Tibial artery (tissue), 4 donors: ENCODE measurements at regions not wholly inside any gene's neighbourhood (a gene's known extent, or its start where the extent isn't known, plus 50 kb on each side); places are given as distances from the start of the nearest gene placed in this dataset.

Experiments
- DNase-seq, 2 donors: peaks; one replicate each; pipeline ENCODE4 v3.0.0-alpha.2; 2019
- H3K27ac ChIP-seq, 2 donors: fragments of 200-600 bp; sonication (generic) in 1 of 2; 1 replicate in 1 of 2; 2 replicates in 1 of 2; pipeline ENCODE4 v1.5.1; 2018 to 2019; ENCODE audit warnings: mild to moderate bottlenecking in 1 of 2
- H3K27me3 ChIP-seq, 2 donors: fragments of 200-600 bp; sonication (generic) in 1 of 2; one replicate each; pipeline versions ENCODE4 v1.5.1 to v1.6.0; 2016 to 2019
- H3K36me3 ChIP-seq, 3 donors: fragments of 200-600 bp; sonication (generic) in 2 of 3; one replicate each; pipeline ENCODE4 v1.5.1; 2016 to 2019; ENCODE audit warnings: mild to moderate bottlenecking in 2 of 3
- H3K4me1 ChIP-seq, 4 donors: fragments of 200-600 bp; sonication (generic) in 2 of 4; 1 replicate in 3 of 4; 2 replicates in 1 of 4; pipeline ENCODE4 v1.5.1; 2016 to 2019
- H3K4me3 ChIP-seq, 2 donors: fragments of 200-600 bp; sonication (generic) in 1 of 2; 1 replicate in 1 of 2; 2 replicates in 1 of 2; pipeline ENCODE4 v1.5.1; 2018 to 2019; ENCODE audit warnings: mild to moderate bottlenecking in 2 of 2
- H3K9me3 ChIP-seq, 3 donors: fragments of 200-600 bp; sonication (generic) in 1 of 3; one replicate each; pipeline ENCODE4 v1.5.1; 2016 to 2019
- intact Hi-C: fragments of 100-400 bp; cut with DNase I; formaldehyde crosslinking; loops from one replicate; pipeline ENCODE4 v1.15.0; 2023; ENCODE audit warnings: low total_unique reads
- TF ChIP-seq, protein P1 (sequence below), 2 experiments: fragments of 200-600 bp in 1 of 2; fragments of 450-650 bp in 1 of 2; IDR thresholded peaks; one replicate each; pipeline ENCODE4 v1.5.1; 2017 to 2019; ENCODE audit warnings: antibody characterized with exemption in 2 of 2, mild to moderate bottlenecking in 1 of 2, moderate library complexity in 1 of 2

DNA sequence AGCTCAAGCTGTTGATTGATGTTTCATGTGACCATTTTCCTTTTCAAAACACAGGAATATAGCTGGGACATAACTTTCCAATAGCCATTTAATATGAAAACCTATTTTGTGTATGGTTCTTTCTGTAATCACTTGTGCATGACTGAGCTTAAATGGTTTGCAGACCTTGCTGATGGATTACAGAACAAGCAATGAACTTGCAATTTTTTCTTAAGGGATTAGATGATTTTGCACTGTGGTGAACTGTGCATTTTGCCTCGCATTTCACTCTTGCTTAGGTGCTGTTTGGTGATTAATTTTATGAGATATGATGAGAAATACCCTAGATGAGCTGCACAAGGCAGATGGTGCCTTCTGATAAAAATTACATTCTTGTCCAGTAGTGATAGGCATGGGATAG, 419.0 kb upstream of the FBXO33 start:
- intact Hi-C loops: no loop called here
- Histone ChIP-seq H3K9me3 (no peaks in the 10 kb centered on the region), H3K4me3 (no peak overlapping the region), H3K27me3 (no peaks in the 10 kb centered on the region), H3K4me1 (no peaks in the 10 kb centered on the region), H3K27ac (no peak overlapping the region), H3K36me3 (no peaks in the 10 kb centered on the region)
- no peak for DNase-seq
- TF ChIP-seq, protein P1, sequence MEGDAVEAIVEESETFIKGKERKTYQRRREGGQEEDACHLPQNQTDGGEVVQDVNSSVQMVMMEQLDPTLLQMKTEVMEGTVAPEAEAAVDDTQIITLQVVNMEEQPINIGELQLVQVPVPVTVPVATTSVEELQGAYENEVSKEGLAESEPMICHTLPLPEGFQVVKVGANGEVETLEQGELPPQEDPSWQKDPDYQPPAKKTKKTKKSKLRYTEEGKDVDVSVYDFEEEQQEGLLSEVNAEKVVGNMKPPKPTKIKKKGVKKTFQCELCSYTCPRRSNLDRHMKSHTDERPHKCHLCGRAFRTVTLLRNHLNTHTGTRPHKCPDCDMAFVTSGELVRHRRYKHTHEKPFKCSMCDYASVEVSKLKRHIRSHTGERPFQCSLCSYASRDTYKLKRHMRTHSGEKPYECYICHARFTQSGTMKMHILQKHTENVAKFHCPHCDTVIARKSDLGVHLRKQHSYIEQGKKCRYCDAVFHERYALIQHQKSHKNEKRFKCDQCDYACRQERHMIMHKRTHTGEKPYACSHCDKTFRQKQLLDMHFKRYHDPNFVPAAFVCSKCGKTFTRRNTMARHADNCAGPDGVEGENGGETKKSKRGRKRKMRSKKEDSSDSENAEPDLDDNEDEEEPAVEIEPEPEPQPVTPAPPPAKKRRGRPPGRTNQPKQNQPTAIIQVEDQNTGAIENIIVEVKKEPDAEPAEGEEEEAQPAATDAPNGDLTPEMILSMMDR (IDR thresholded peaks at IDR 0.05): no peak

DNA sequence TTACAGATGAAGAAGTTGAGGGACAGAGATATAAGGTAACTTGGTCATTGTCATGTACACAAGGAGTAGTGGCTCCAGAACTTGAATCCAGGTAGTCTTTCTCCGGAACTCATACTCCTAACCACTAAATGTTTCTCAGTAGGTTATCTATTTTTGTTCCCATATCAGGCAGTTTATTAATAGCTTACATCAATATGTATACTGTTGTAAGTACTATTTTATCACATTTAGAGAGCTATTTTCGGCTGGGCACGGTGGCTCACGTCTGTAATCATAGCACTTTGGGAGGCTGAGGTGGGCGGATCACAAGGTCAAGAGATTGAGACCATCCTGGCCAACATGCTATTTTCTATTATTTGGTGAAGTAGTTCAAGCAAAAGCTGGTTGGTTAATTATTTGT, 415.6 kb upstream of the FBXO33 start:
- Histone ChIP-seq H3K36me3 (no peaks in the 10 kb centered on the region), H3K4me1 (no peaks in the 10 kb centered on the region), H3K27ac (no peak overlapping the region), H3K27me3 (no peaks in the 10 kb centered on the region), H3K4me3 (no peak overlapping the region), H3K9me3 (no peaks in the 10 kb centered on the region)
- DNase-seq: no peak
- TF ChIP-seq, protein P1 (IDR thresholded peaks at IDR 0.05): no peak
- intact Hi-C loops: no loop called here

DNA sequence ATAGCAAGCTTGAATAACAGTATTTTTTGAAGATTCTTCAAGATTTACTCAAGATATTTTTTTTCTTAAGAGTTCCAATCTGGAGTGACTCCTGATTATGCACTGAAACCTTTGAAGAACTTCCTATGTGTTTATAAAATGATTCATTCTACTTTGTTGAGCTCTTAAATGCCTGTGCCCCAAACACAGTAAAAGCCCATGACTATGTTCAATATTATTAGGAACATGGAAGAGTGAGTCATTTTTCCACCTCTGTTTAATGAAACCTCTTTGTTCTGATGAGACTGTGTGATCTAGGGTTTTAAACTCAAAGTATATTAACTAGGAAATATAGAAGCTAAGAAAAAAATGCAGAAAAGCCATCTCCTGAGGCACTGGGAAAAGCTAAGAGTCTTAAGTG, 415.0 kb upstream of the FBXO33 start:
- intact Hi-C loops: no loop called here
- no peak overlapping the region for H3K27ac ChIP-seq
- H3K4me3 ChIP-seq: no peak overlapping the region
- no peaks in the 10 kb centered on the region for H3K27me3 ChIP-seq
- TF ChIP-seq, protein P1 (IDR thresholded peaks at IDR 0.05): no peak
- no peak for DNase-seq
- no peaks in the 10 kb centered on the region for H3K4me1 ChIP-seq
- H3K36me3 ChIP-seq: no peaks in the 10 kb centered on the region
- no peaks in the 10 kb centered on the region for H3K9me3 ChIP-seq

DNA sequence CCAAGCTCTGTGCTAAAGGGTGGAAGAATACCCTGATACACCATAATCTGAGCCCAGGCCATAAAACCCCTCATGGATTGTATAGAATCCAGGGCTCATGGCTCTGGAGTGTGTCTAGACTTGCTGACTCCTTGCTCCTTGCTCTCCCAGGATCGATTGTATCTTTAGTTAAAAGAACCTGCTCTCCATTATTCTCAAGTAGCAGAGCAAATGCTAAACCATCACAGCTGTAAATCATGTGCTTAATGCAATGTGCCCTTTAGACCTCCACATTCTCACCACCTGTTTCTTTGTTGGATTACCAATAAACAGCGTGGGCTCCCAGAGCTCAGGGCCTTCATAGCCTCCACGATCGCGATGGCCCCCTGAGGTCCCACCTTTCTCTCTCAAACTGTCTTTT, 411.6 kb upstream of the FBXO33 start:
- H3K36me3 ChIP-seq: no peaks in the 10 kb centered on the region
- intact Hi-C loops: no loop called here
- TF ChIP-seq, protein P1 (IDR thresholded peaks at IDR 0.05): no peak

DNA sequence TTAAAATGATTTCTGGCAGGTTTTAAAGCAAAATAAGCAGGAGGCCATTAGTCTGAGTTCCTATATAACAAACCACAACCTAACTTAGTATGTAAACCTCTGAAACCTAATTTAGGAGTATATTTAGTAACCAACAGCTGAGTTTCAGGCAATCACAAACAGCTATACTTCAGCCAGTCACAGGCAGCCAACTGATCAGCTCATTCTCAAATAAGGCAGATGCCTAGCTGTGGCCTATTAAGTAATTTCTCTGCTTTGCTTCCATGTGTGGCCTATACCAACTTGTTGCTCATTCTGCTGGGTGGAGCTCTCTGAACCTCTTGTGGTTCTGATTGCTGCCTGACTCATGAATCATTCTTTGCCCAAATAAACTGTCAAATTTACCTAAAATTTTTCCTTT, 408.9 kb upstream of the FBXO33 start:
- H3K27ac ChIP-seq: no peak overlapping the region

More for the DNA sequence above, 411.6 kb upstream of the FBXO33 start:
- Histone ChIP-seq H3K4me1 (no peaks in the 10 kb centered on the region), H3K27me3 (no peaks in the 10 kb centered on the region), H3K4me3 (no peak overlapping the region), H3K9me3 (no peaks in the 10 kb centered on the region), H3K27ac (no peak overlapping the region)
- no peak for DNase-seq

More for the DNA sequence above, 408.9 kb upstream of the FBXO33 start:
- H3K4me3 ChIP-seq: no peak overlapping the region
- H3K4me1 ChIP-seq: no peaks in the 10 kb centered on the region
- H3K9me3 ChIP-seq: no peaks in the 10 kb centered on the region
- TF ChIP-seq, protein P1 (IDR thresholded peaks at IDR 0.05): no peak
- H3K36me3 ChIP-seq: no peaks in the 10 kb centered on the region
- intact Hi-C loops: no loop called here
- H3K27me3 ChIP-seq: no peaks in the 10 kb centered on the region
- DNase-seq: no peak
